ENCODE measurements at regions not wholly inside any gene's neighbourhood (a gene's known extent, or its start where the extent isn't known, plus 50 kb on each side); places are given as distances from the start of the nearest gene placed in this dataset.

DNA sequence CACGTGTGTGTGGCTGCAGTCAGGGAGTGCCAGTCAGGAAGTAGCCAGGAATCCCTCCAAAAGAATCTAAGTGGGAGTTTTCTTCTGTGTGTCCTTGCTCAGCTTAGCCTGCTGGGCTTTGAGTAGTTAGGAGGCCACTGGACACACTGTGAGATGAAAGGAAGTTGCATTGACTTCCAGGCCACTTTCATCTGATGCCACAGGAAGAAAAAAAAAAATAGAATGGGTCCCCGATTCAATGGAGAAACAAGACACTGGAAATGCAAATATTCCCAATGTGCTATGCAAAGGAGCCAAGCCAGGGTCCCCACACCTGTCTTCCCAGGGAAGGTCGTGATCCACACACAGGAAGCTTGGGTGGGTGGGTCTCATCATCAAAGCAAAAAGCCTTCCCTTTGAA is 95.6 kb upstream of the E2F8 start:
- H3K4me3 ChIP-seq, result no peak overlapping the region
- no peaks in the 10 kb centered on the region for H3K4me1 ChIP-seq (replicated peaks)
- H3K27ac ChIP-seq, result no peak overlapping the region
- no peak for DNase-seq (ENCODE audit: low read depth in 1 of 2, low spot score in 2 of 2)
- H3K36me3 ChIP-seq, result no peaks in the 10 kb centered on the region
- no peaks in the 10 kb centered on the region for H3K9me3 ChIP-seq (replicated peaks)
- H3K27me3 ChIP-seq (replicated peaks), result 0 out of 2 replicates have a peak, but pooled peaks cover 2% of the 10 kb centered on the region

DNA sequence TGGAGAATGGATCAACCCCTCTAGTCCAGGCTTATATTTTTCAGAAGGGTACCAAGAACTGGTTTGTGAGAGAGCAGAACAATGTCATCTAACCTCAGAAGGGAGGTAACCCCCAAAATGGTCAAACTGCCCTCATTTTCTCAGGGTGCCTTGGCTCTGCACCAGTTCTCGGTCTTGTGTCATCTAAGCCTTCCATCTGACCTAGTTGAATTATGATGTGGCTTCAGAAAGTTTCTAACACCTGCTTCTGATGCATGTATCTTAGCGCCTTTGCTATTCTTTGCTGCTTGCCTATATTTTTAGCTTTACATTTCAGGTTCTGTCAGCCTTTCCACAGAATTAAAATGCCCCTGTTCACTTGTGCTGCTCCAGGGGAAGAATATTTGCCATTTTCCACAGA is 91.7 kb upstream of the E2F8 start:
- Histone ChIP-seq H3K9me3 (replicated peaks) (no peaks in the 10 kb centered on the region), H3K27ac (no peak overlapping the region), H3K4me3 (no peak overlapping the region), H3K27me3 (replicated peaks) (no peaks in the 10 kb centered on the region), H3K36me3 (no peaks in the 10 kb centered on the region), H3K4me1 (replicated peaks) (no peaks in the 10 kb centered on the region)
- DNase-seq (ENCODE audit: low read depth in 1 of 2, low spot score in 2 of 2), result no peak

DNA sequence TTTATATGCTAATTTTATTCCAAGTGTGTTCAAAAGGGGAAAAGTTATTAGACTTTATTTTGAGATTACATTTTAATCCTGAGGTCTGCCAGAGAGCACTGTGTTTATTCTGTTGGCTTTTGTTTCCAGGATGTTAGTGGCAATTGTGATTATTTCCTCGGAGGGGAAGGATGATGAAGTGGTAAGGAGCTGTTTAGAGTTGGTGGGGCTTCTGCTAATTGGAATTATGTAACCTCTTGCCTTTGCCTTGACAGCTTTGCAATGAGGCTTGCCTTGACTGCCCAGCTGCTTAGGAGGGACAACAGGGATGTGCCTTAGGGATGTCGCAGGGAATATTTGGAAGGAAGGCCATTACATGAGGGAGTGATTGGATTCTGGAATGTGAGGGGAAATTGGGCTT is 89.7 kb upstream of the E2F8 start:
- H3K9me3 ChIP-seq (replicated peaks), result no peaks in the 10 kb centered on the region
- H3K4me1 ChIP-seq (replicated peaks), result no peaks in the 10 kb centered on the region
- H3K27me3 ChIP-seq (replicated peaks), result no peaks in the 10 kb centered on the region
- DNase-seq (ENCODE audit: low read depth in 1 of 2, low spot score in 2 of 2), result no peak
- H3K4me3 ChIP-seq, result no peak overlapping the region
- H3K36me3 ChIP-seq, result no peaks in the 10 kb centered on the region
- no peak overlapping the region for H3K27ac ChIP-seq

DNA sequence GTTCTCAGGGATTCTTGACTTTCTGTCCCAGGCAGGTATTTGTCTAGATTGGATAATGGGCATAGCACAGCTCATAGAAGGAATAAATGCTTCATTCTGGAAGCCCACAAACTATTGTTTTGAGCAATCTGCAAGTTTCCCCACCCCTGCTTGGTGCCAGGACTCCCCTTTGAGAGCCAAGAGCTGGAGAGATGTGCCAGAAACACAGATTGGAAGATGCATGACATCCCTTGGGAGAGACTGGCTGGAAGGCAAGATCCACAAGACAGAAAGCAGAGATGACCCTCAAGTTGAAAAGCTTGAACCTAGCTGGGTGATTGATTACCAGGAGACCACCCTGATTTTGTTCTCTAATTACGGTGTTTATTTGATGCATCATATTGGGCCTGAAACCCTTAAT is 89.2 kb upstream of the E2F8 start:
- Histone ChIP-seq H3K27ac (no peak overlapping the region), H3K27me3 (replicated peaks) (no peaks in the 10 kb centered on the region), H3K4me3 (no peak overlapping the region), H3K4me1 (replicated peaks) (no peaks in the 10 kb centered on the region), H3K9me3 (replicated peaks) (no peaks in the 10 kb centered on the region), H3K36me3 (no peaks in the 10 kb centered on the region)
- no peak for DNase-seq (ENCODE audit: low read depth in 1 of 2, low spot score in 2 of 2)

DNA sequence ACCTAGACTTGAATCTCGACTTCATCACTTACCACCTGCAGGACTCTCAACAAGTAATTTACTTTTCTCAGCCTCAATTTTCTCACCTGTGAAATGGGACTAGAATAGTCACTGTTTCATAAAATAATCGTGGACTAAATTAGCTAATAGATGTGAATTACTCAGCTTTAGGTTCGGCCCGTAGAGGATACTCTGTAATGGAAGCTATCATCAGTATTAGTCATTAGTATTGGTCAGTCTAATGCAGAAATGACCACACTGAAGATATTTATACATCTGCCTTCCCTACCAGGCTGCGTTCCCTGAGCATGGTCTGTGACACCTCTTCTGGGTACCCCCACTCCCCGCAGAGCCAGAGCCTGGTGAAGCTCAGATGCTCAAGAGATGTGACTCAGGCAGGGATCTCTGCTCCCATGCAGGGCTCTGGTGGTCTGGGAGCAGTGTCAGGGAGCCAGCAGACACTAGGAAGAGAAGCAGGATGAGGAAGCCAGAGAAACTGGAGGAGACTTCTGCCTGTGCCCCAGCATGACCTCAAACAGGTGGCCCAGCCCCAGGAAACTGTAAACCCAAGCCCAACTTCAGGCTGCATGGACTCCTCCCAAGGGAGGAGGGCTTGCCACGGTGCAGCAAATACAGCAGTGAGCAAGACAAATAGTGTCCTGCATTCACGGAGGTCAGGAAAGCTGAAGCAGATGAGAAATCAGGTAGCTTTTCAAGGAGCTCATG is 88.0 kb upstream of the E2F8 start:
- Histone ChIP-seq H3K27me3 (replicated peaks) (no peaks in the 10 kb centered on the region), H3K27ac (no peak overlapping the region), H3K9me3 (replicated peaks) (no peaks in the 10 kb centered on the region), H3K4me1 (replicated peaks) (no peaks in the 10 kb centered on the region), H3K36me3 (no peaks in the 10 kb centered on the region), H3K4me3 (no peak overlapping the region)
- no peak for DNase-seq (ENCODE audit: low read depth in 1 of 2, low spot score in 2 of 2)

DNA sequence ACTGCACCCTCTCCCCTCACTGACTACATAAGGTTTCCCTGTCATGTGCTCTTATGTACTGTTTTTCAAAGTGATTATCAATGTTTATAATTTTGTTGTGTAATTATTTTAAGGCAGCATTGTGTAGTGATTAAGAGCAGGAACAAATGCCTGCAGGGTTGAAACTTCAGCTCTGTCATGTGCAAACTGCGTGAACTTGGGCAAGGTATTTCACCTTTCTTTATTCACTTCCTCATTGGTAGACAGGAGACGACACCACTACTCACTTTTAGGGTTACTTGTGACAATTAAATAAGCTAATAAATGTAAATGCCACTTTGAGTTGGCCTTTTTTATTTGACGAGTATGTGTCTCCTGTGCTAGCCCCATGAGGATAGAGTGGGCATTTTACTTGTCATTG is 86.5 kb upstream of the E2F8 start:
- H3K27me3 ChIP-seq (replicated peaks), result 0 out of 2 replicates have a peak, but pooled peaks cover under 1% of the 10 kb centered on the region
- no peak overlapping the region for H3K27ac ChIP-seq
- no peak overlapping the region for H3K4me3 ChIP-seq
- H3K9me3 ChIP-seq (replicated peaks), result no peaks in the 10 kb centered on the region
- H3K36me3 ChIP-seq, result no peaks in the 10 kb centered on the region
- DNase-seq (ENCODE audit: low read depth in 1 of 2, low spot score in 2 of 2), result no peak
- no peaks in the 10 kb centered on the region for H3K4me1 ChIP-seq (replicated peaks)

DNA sequence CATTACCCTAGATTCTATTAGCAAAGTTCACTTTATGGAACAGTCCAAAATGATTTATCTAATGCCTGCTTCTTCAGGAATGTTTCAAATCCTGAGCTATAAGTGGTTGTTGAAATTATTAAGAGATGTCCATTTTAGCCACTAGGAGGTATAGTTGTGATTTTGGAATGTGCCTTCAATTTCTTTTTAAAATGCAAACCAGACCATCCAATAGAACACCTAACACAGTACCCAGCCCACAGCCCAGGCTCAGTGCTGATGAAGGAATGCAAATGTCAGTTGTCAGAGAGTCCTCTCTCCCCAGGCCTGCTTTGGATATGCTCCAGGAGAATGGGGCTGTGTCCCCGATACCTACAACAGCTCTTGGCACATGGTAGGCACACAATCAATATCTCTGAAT is 85.8 kb upstream of the E2F8 start:
- DNase-seq (ENCODE audit: low read depth in 1 of 2, low spot score in 2 of 2), result no peak
- no peak overlapping the region for H3K27ac ChIP-seq
- H3K36me3 ChIP-seq, result no peaks in the 10 kb centered on the region

DNA sequence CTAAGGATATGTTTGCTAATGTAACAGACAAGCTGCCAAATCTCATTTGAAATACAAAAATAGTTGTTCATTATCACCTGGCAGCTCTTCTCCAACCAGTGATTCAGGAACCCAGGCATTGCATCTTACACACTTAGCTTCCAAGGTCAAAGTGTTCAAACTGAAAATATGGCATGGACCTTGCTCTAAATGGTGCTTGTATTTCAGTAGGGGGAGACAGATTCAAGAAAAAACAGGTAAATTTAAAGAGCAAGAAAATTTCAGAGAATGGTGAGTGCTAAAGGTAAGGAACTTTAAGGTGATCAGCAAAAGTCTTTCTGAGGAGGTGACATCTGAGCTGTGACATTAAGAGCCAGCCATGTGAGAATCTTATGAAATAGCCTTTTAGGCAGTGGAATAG is 82.8 kb upstream of the E2F8 start:
- DNase-seq (ENCODE audit: low read depth in 1 of 2, low spot score in 2 of 2), result no peak
- H3K9me3 ChIP-seq (replicated peaks), result no peaks in the 10 kb centered on the region
- H3K4me1 ChIP-seq (replicated peaks), result no peaks in the 10 kb centered on the region
- H3K4me3 ChIP-seq, result no peak overlapping the region
- 0 out of 2 replicates have a peak, but pooled peaks cover 3% of the 10 kb centered on the region for H3K27me3 ChIP-seq (replicated peaks)
- no peaks in the 10 kb centered on the region for H3K36me3 ChIP-seq
- H3K27ac ChIP-seq, result no peak overlapping the region

More for the DNA sequence above, 85.8 kb upstream of the E2F8 start:
- Histone ChIP-seq H3K4me3 (no peak overlapping the region), H3K9me3 (replicated peaks) (no peaks in the 10 kb centered on the region), H3K4me1 (replicated peaks) (no peaks in the 10 kb centered on the region), H3K27me3 (replicated peaks) (0 out of 2 replicates have a peak, but pooled peaks cover 3% of the 10 kb centered on the region)

DNA sequence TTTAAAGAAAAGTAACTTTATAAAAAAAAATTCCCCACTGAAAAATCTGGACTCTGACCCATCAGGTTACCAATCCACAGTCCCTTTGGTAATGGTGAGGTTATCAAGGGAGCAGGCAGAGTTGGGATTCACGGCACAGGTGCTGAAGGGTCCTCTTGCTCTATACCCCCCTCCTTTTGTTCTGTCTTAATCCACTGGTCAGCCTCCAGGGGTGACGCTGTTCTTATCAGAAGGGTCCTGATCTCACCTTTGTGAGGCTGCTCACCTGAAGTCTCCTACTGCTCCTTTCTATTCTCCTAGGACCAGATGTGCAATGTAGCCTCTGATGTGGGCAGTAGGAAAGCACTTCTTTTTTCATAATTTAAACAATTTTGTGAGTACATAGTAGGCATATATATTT is 80.6 kb upstream of the E2F8 start:
- H3K4me1 ChIP-seq (replicated peaks), result no peaks in the 10 kb centered on the region
- H3K36me3 ChIP-seq, result no peaks in the 10 kb centered on the region
- no peak overlapping the region for H3K27ac ChIP-seq
- H3K27me3 ChIP-seq (replicated peaks), result 0 out of 2 replicates have a peak, but pooled peaks cover 3% of the 10 kb centered on the region
- H3K4me3 ChIP-seq, result no peak overlapping the region
- no peak for DNase-seq (ENCODE audit: low read depth in 1 of 2, low spot score in 2 of 2)
- H3K9me3 ChIP-seq (replicated peaks), result no peaks in the 10 kb centered on the region

DNA sequence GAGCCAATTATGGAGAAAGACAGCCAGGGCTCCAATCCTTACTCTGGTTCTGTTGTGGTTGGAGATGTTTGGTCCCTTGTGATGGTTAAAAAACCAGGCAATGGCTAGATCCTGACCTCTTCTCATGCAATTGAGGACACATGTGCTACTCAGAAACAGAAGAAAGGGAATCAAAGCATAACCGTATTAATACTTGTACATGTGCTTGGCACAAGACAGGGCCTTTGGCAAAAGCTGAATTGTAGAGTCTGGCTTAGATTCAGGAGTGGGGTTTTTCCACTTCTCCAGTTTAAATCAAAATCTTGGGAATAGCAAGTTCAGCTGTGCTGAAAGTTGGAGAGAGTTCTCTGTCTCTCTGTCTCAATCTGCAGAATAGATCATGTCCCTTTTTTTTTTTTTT is 80.1 kb upstream of the E2F8 start:
- Histone ChIP-seq H3K27ac (no peak overlapping the region), H3K9me3 (replicated peaks) (no peaks in the 10 kb centered on the region), H3K36me3 (no peaks in the 10 kb centered on the region), H3K4me3 (no peak overlapping the region), H3K4me1 (replicated peaks) (no peaks in the 10 kb centered on the region), H3K27me3 (replicated peaks) (0 out of 2 replicates have a peak, but pooled peaks cover 3% of the 10 kb centered on the region)
- no peak for DNase-seq (ENCODE audit: low read depth in 1 of 2, low spot score in 2 of 2)

DNA sequence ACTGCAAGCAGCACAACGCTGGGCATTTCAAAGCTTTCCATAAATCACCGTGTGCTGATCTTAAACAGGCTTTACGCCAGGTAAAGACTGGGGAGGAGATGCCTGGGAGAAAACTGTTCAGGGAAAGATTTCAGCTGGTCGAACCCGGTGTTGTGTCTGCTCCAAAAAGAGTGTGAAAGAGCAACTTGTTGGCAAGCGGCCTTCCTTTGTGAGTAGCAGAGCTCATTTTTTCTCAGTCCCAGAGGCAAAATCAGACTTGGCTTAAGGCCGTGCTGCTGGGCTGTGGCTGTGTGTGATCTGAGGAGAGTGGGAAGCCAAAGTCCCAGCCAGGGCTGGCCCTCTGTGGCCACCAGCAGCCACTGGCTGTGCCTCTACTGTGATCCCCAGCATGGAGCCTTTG is 75.7 kb upstream of the E2F8 start:
- no peak for DNase-seq (ENCODE audit: low read depth in 1 of 2, low spot score in 2 of 2)
- Histone ChIP-seq H3K27me3 (replicated peaks) (no peaks in the 10 kb centered on the region), H3K36me3 (no peaks in the 10 kb centered on the region), H3K4me3 (no peak overlapping the region), H3K27ac (no peak overlapping the region), H3K4me1 (replicated peaks) (no peaks in the 10 kb centered on the region), H3K9me3 (replicated peaks) (no peaks in the 10 kb centered on the region)

DNA sequence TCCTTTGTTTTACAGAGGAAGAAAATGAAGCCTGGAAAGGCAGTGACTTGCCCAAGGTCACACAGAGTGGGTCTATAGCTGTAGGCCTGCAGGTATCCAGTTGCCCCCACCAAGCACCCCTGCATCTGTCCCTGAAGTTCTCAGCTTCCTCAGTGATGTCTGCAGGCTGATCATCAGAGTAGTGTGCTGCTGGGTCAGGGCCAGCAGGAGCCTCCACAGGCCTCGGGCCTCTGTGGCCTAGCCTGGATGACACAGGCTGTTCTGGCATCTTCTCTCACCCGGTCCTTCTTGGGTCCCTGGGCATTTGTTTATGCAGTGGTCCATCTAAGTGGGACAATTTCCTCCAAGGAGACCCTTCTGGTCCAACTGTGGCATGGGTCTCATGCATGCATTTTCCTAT is 74.8 kb upstream of the E2F8 start:
- no peak for DNase-seq (ENCODE audit: low read depth in 1 of 2, low spot score in 2 of 2)
- H3K27me3 ChIP-seq (replicated peaks), result no peaks in the 10 kb centered on the region; the same call in 1 of the 2 replicates
- H3K36me3 ChIP-seq, result no peaks in the 10 kb centered on the region
- no peak overlapping the region for H3K4me3 ChIP-seq
- no peak overlapping the region for H3K27ac ChIP-seq
- no peaks in the 10 kb centered on the region for H3K9me3 ChIP-seq (replicated peaks)
- H3K4me1 ChIP-seq (replicated peaks), result no peaks in the 10 kb centered on the region

DNA sequence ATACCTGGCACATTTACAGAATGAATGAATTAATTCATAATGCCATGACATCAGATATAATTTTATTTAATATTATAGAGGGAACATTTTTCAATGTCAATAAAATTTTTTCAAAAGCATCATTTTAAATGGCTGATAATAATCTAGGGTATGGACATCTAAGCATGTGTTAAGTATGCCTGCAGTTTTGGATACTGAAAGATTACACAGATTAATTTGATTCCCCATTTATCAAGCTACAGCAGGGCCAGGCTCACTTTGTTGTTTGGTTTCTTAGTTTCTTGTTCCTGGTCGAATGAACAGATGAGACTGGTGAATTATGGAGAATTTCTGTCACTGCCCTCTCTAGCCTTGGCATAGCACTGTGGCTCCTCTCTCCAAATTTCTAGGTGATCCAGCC is 72.4 kb upstream of the E2F8 start:
- Histone ChIP-seq H3K27me3 (replicated peaks) (peaks cover 4% of the 10 kb centered on the region; the same call in 1 of the 2 replicates), H3K36me3 (no peaks in the 10 kb centered on the region), H3K4me3 (no peak overlapping the region), H3K9me3 (replicated peaks) (no peaks in the 10 kb centered on the region), H3K27ac (no peak overlapping the region), H3K4me1 (replicated peaks) (no peaks in the 10 kb centered on the region)
- DNase-seq (ENCODE audit: low read depth in 1 of 2, low spot score in 2 of 2), result no peak

DNA sequence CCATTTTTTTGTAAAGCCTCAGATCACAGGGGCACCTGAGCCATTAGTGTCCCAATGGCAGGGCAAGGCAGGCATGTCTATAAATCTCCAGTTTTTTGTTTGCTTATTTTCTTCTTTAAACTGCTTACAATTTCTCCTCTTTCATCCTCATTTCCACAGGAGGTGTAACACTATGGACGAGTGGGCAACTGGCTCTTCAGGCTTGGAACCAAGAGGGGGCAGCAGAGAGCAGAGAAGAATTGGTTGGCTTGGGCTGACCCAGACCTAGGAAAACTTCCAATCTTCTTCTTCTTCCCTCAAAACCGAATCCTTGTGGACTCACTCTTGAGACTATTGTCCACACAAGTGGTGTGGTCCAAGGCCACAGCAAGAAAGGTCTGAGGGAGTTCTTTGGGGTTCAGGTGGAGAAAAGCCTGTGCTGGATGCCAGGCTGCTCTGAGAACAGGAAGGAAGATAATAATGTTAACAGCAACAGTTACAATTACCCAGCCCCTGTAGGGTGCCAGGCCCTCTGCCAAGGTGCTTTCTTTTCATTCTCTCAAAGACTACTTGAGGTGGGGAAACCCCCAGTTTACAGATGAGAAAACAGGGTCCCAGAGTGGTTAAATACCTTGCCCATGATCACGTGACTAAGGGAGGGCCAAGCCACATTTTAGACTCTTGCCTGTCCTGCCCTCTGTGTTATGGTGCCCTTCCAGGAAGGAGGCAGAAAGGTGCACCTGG is 70.7 kb upstream of the E2F8 start:
- peaks cover 4% of the 10 kb centered on the region; the same call in 1 of the 2 replicates for H3K27me3 ChIP-seq (replicated peaks)
- no peak overlapping the region for H3K4me3 ChIP-seq
- peak; percentile 8 to 43 for DNase-seq (ENCODE audit: low read depth in 1 of 2, low spot score in 2 of 2)

More for the DNA sequence above, 70.7 kb upstream of the E2F8 start:
- Histone ChIP-seq H3K36me3 (no peaks in the 10 kb centered on the region), H3K4me1 (replicated peaks) (no peaks in the 10 kb centered on the region), H3K9me3 (replicated peaks) (no peaks in the 10 kb centered on the region), H3K27ac (no peak overlapping the region)

All from SJSA1 (cell line).